Loucy (cell line): ENCODE measurements at regions not wholly inside any gene's neighbourhood (a gene's known extent, or its start where the extent isn't known, plus 50 kb on each side); places are given as distances from the start of the nearest gene placed in this dataset.

Experiments
- H2AFZ ChIP-seq: fragments of 200-600 bp; sonication (generic); 2 replicates; pipeline ENCODE4 v1.6.0; 2016; ENCODE audit warnings: antibody characterized with exemption, mild to moderate bottlenecking, low read length, moderate library complexity
- H3F3A ChIP-seq: fragments of 200-600 bp; 2 replicates; pipeline ENCODE4 v1.6.0; 2016; ENCODE audit warnings: antibody characterized with exemption, low read depth, mild to moderate bottlenecking
- H3K27me3 ChIP-seq: fragments of 200-600 bp; sonication (generic); 2 replicates; pipeline ENCODE4 v1.6.1; 2014; ENCODE audit warnings: low read length, mild to moderate bottlenecking; ENCODE audit not compliant: insufficient read depth, poor library complexity, severe bottlenecking
- H3K36me3 ChIP-seq: fragments of 200-600 bp; sonication (generic); 2 replicates; pipeline ENCODE4 v1.6.1; 2016; ENCODE audit warnings: low read length; ENCODE audit not compliant: insufficient read depth
- H3K4me1 ChIP-seq: fragments of 200-600 bp; sonication (generic); 2 replicates; pipeline ENCODE4 v1.5.1; 2014; ENCODE audit warnings: low read length, mild to moderate bottlenecking; ENCODE audit not compliant: insufficient read depth, poor library complexity, severe bottlenecking
- H3K4me2 ChIP-seq: fragments of 200-600 bp; sonication (generic); 2 replicates; pipeline ENCODE4 v1.6.0; 2014; ENCODE audit warnings: antibody characterized with exemption, low read length, low read depth, mild to moderate bottlenecking; ENCODE audit not compliant: poor library complexity, severe bottlenecking
- H3K4me3 ChIP-seq: fragments of 200-600 bp; sonication (generic); 2 replicates; pipeline ENCODE4 v1.5.1; 2014; ENCODE audit warnings: low read length, mild to moderate bottlenecking, mixed read lengths; ENCODE audit not compliant: poor library complexity, severe bottlenecking
- H3K79me2 ChIP-seq: fragments of 200-600 bp; sonication (generic); 2 replicates; pipeline ENCODE4 v1.6.1; 2014; ENCODE audit warnings: low read length; ENCODE audit not compliant: insufficient read depth
- H3K9ac ChIP-seq: fragments of 200-600 bp; sonication (generic); 2 replicates; pipeline ENCODE4 v1.6.0; 2014; ENCODE audit warnings: mild to moderate bottlenecking, low read depth, low read length, moderate library complexity; ENCODE audit not compliant: poor library complexity, severe bottlenecking
- H3K9me2 ChIP-seq: fragments of 200-600 bp; sonication (generic); replicated peaks from 2 replicates; pipeline ENCODE4 v1.6.1; 2016; ENCODE audit warnings: low read depth, low read length, mixed read lengths
- H3K9me3 ChIP-seq: fragments of 200-600 bp; sonication (generic); 2 replicates; pipeline ENCODE4 v1.6.1; 2014; ENCODE audit warnings: mild to moderate bottlenecking, antibody characterized with exemption, low read length, low read depth; ENCODE audit not compliant: insufficient read depth
- H4K20me1 ChIP-seq: fragments of 200-600 bp; sonication (generic); 2 replicates; pipeline ENCODE4 v1.6.0; 2014; ENCODE audit warnings: antibody characterized with exemption, low read length, mild to moderate bottlenecking; ENCODE audit not compliant: insufficient read depth, poor library complexity, severe bottlenecking
- CTCF ChIP-seq: fragments of 200-600 bp; sonication (generic); conservative IDR thresholded peaks from 2 replicates; pipeline ENCODE4 v1.5.1; 2014; ENCODE audit warnings: mild to moderate bottlenecking, antibody characterized with exemption, low read length
- EZH2phosphoT487 ChIP-seq: fragments of 200-600 bp; IDR thresholded peaks from 2 replicates; pipeline ENCODE4 v1.6.1; 2018; ENCODE audit warnings: antibody characterized with exemption, mild to moderate bottlenecking, moderate library complexity, borderline replicate concordance

- H4K20me1 ChIP-seq = no peaks in the 10 kb centered on the region
- H3K4me2 ChIP-seq = no peak overlapping the region
- no peak for TF ChIP-seq EZH2phosphoT487
- TF ChIP-seq CTCF = no peak
- H3K9ac ChIP-seq = no peak overlapping the region
- H3K9me3 ChIP-seq = no peaks in the 10 kb centered on the region
- H3F3A ChIP-seq = no peaks in the 10 kb centered on the region
- no peaks in the 10 kb centered on the region for H3K36me3 ChIP-seq
- H3K4me3 ChIP-seq = no peak overlapping the region
- no peaks in the 10 kb centered on the region for H3K9me2 ChIP-seq
- no peak overlapping the region for H2AFZ ChIP-seq
- no peaks in the 10 kb centered on the region for H3K27me3 ChIP-seq
- H3K79me2 ChIP-seq = no peaks in the 10 kb centered on the region
- peaks cover 17% of the 10 kb centered on the region for H3K4me1 ChIP-seq
Observed at GRCh38 chr20:40959325-40960092, 69.1 kb upstream of the TOP1 start.

GRCh38 chr20:40960101-40960500 lies 68.5 kb upstream of the TOP1 start:
- Histone ChIP-seq H2AFZ (no peak overlapping the region), H3K79me2 (no peaks in the 10 kb centered on the region), H3K9me3 (no peaks in the 10 kb centered on the region), H3K27me3 (no peaks in the 10 kb centered on the region), H3K36me3 (no peaks in the 10 kb centered on the region), H3K4me2 (no peak overlapping the region), H3K4me3 (no peak overlapping the region), H3K4me1 (peaks cover 17% of the 10 kb centered on the region), H3K9ac (no peak overlapping the region), H3F3A (no peaks in the 10 kb centered on the region), H3K9me2 (no peaks in the 10 kb centered on the region), H4K20me1 (no peaks in the 10 kb centered on the region)
- TF ChIP-seq EZH2phosphoT487 (no peak), CTCF (no peak)

GRCh38 chr20:40960521-40960956 lies 68.1 kb upstream of the TOP1 start:
- peaks cover 17% of the 10 kb centered on the region for H3K4me1 ChIP-seq
- H3F3A ChIP-seq = no peaks in the 10 kb centered on the region
- no peaks in the 10 kb centered on the region for H3K9me2 ChIP-seq
- no peak overlapping the region for H3K9ac ChIP-seq
- H2AFZ ChIP-seq = no peak overlapping the region
- no peaks in the 10 kb centered on the region for H3K27me3 ChIP-seq
- no peak overlapping the region for H3K4me2 ChIP-seq
- TF ChIP-seq EZH2phosphoT487 = no peak
- no peak for TF ChIP-seq CTCF
- H4K20me1 ChIP-seq = no peaks in the 10 kb centered on the region
- H3K79me2 ChIP-seq = no peaks in the 10 kb centered on the region
- no peaks in the 10 kb centered on the region for H3K9me3 ChIP-seq
- H3K36me3 ChIP-seq = no peaks in the 10 kb centered on the region
- H3K4me3 ChIP-seq = no peak overlapping the region
